HCT116 (cell line): ENCODE measurements at regions not wholly inside any gene's neighbourhood (a gene's known extent, or its start where the extent isn't known, plus 50 kb on each side); places are given as distances from the start of the nearest gene placed in this dataset.

Source experiments
- ATAC-seq: fragments of 200-7000 bp; cut with Tn5 transposase; 2 replicates; pipeline ENCODE4 v1.9.1; 2020; ENCODE audit warnings: mild to moderate bottlenecking, moderate library complexity
- BruUV-seq: library from RNA; stranded (reverse); fragments of 400-500 nt; replicated peaks from 2 replicates; lab custom pipeline; 2021; lab: Mats Ljungman, UMichigan
- CTCF ChIA-PET: fragments of 300-600 bp; sonication (Branson Sonifier 250); formaldehyde crosslinking; loops from one replicate; lab custom pipeline; 2021; ENCODE audit warnings: antibody characterized with exemption; lab: Charles Lee
- POLR2A ChIA-PET: fragments of 300-600, 350-600 bp; sonication (Branson Sonifier 250); formaldehyde crosslinking; loops from one replicate; lab custom pipeline; 2021; ENCODE audit warnings: antibody characterized with exemption; lab: Charles Lee
- RAD21 ChIA-PET, 2 experiments: fragments of 300-600 bp; sonication (Branson Sonifier 250); formaldehyde crosslinking; loops; one replicate each; lab custom pipeline; 2023; ENCODE audit warnings: low total read pairs in 2 of 2; ENCODE audit not compliant: uncharacterized antibody in 2 of 2, unreplicated experiment in 2 of 2, low non-redundant PET in 1 of 2; lab: Charles Lee
- DNase-seq: peaks from one replicate; pipeline ENCODE4 v3.0.0-alpha.2; 2010; ENCODE audit warnings: low read depth, low spot score
- H2AFZ ChIP-seq: fragments of 200-600 bp; shearing (Covaris generic), sonication (generic); 2 replicates; pipeline ENCODE4 v1.6.1; 2017; ENCODE audit warnings: low read depth, mixed run types, mixed read lengths, antibody characterized with exemption, low read length; ENCODE audit not compliant: poor library complexity, severe bottlenecking
- H3K27ac ChIP-seq: 2 replicates; pipeline ENCODE4 v1.5.1; 2012; ENCODE audit warnings: low read depth, low read length
- H3K27me3 ChIP-seq: fragments of 200-600 bp; sonication (generic); 2 replicates; pipeline ENCODE4 v1.6.1; 2016; ENCODE audit warnings: mixed run types, low read length, mixed read lengths; ENCODE audit not compliant: insufficient read depth
- H3K36me3 ChIP-seq, 2 experiments: fragments of 200-500 bp in 1 of 2; fragments of 200-600 bp in 1 of 2; sonication (Bioruptor generic) in 1 of 2; sonication (generic) in 1 of 2; 2 replicates each; pipeline versions ENCODE4 v1.5.1 to v1.6.1; 2014 to 2016; ENCODE audit warnings: low read length in 2 of 2, inconsistent platforms in 1 of 2, mixed read lengths in 1 of 2, mixed run types in 1 of 2; ENCODE audit not compliant: insufficient read depth in 2 of 2, control insufficient read depth in 1 of 2
- H3K4me1 ChIP-seq, 2 experiments: fragments of 200-600 bp in 1 of 2; sonication (generic) in 1 of 2; 2 replicates each; pipeline versions ENCODE4 v1.5.1 to v1.6.1; 2012 to 2017; ENCODE audit warnings: low read length in 2 of 2, inconsistent platforms in 1 of 2, mild to moderate bottlenecking in 1 of 2, mixed read lengths in 1 of 2, mixed run types in 1 of 2, moderate library complexity in 1 of 2; ENCODE audit not compliant: insufficient read depth in 2 of 2, control insufficient read depth in 1 of 2
- H3K4me2 ChIP-seq: fragments of 200-600 bp; sonication (generic); 2 replicates; pipeline ENCODE4 v1.6.1; 2017; ENCODE audit warnings: mixed run types, low read length, mixed read lengths
- H3K4me3 ChIP-seq, 2 experiments: fragments of 200-600 bp in 1 of 2; sonication (generic) in 1 of 2; replicated peaks in 1 of 2; 2 replicates each; pipeline ENCODE4 v1.5.1; 2011 to 2016; ENCODE audit warnings: low read length in 2 of 2, control low read depth in 1 of 2, low read depth in 1 of 2, mild to moderate bottlenecking in 1 of 2, mixed read lengths in 1 of 2, mixed run types in 1 of 2
- H3K79me2 ChIP-seq: fragments of 200-600 bp; sonication (generic); 2 replicates; pipeline ENCODE4 v1.6.1; 2017; ENCODE audit warnings: mild to moderate bottlenecking, mixed run types, low read length, moderate library complexity, mixed read lengths; ENCODE audit not compliant: insufficient read depth
- H3K9ac ChIP-seq: fragments of 200-600 bp; sonication (generic); 2 replicates; pipeline ENCODE4 v1.6.1; 2016; ENCODE audit warnings: low read length, mixed read lengths
- H3K9me2 ChIP-seq: fragments of 200-600 bp; sonication (generic), shearing (Covaris generic); 2 replicates; pipeline ENCODE4 v1.6.1; 2017; ENCODE audit warnings: mixed run types, mild to moderate bottlenecking, moderate library complexity; ENCODE audit not compliant: insufficient read depth
- H3K9me3 ChIP-seq, 2 experiments: fragments of 200-500 bp in 1 of 2; fragments of 200-600 bp in 1 of 2; sonication (Bioruptor generic) in 1 of 2; sonication (generic) in 1 of 2; 2 replicates each; pipeline ENCODE4 v1.6.1; 2014 to 2017; ENCODE audit warnings: low read length in 2 of 2, mixed read lengths in 2 of 2, inconsistent platforms in 1 of 2, low read depth in 1 of 2, mild to moderate bottlenecking in 1 of 2, mixed run types in 1 of 2, moderate library complexity in 1 of 2; ENCODE audit not compliant: control insufficient read depth in 1 of 2, insufficient read depth in 1 of 2
- H4K20me1 ChIP-seq: fragments of 200-600 bp; sonication (generic), shearing (Covaris generic); 2 replicates; pipeline ENCODE4 v1.6.1; 2017; ENCODE audit warnings: mixed run types, mild to moderate bottlenecking, moderate library complexity; ENCODE audit not compliant: insufficient read depth
- CEBPB ChIP-seq: IDR thresholded peaks from 2 replicates; pipeline ENCODE4 v1.6.1; 2012; ENCODE audit warnings: low read depth
- ELF1 ChIP-seq: IDR thresholded peaks from 2 replicates; pipeline ENCODE4 v1.6.1; 2012; ENCODE audit warnings: low read depth, borderline replicate concordance
- EZH2phosphoT487 ChIP-seq: fragments of 200-600 bp; IDR thresholded peaks from 2 replicates; pipeline ENCODE4 v1.6.1; 2018; ENCODE audit warnings: antibody characterized with exemption, borderline replicate concordance
- FOSL1 ChIP-seq: IDR thresholded peaks from 2 replicates; pipeline ENCODE4 v1.6.1; 2012; ENCODE audit warnings: low read depth
- JUND ChIP-seq: IDR thresholded peaks from 2 replicates; pipeline ENCODE4 v1.6.1; 2012
- POLR2A ChIP-seq: IDR thresholded peaks from 2 replicates; pipeline ENCODE4 v1.7.0; 2011; ENCODE audit warnings: borderline replicate concordance; ENCODE audit not compliant: insufficient read depth, insufficient read length; ENCODE audit errors: extremely low read depth
- SIN3A ChIP-seq: IDR thresholded peaks from 2 replicates; pipeline ENCODE4 v1.6.1; 2012; ENCODE audit warnings: low read depth
- SP1 ChIP-seq: IDR thresholded peaks from 2 replicates; pipeline ENCODE4 v1.6.1; 2012; ENCODE audit warnings: low read depth
- TCF7L2 ChIP-seq: IDR thresholded peaks from 2 replicates; pipeline ENCODE4 v1.7.0; 2011; ENCODE audit warnings: borderline replicate concordance, inconsistent platforms; ENCODE audit not compliant: insufficient read depth, insufficient read length; ENCODE audit errors: extremely low read depth
- YY1 ChIP-seq: IDR thresholded peaks from 2 replicates; pipeline ENCODE4 v1.6.1; 2011; ENCODE audit warnings: low read length, low read depth, moderate library complexity, mild to moderate bottlenecking; ENCODE audit not compliant: insufficient replicate concordance; ENCODE audit errors: extremely low read depth
- ZFX ChIP-seq: fragments of 450-650 bp; IDR thresholded peaks from 2 replicates; pipeline ENCODE4 v1.6.1; 2017
- ZNF274 ChIP-seq: fragments of 200-500 bp; sonication (Bioruptor generic); IDR thresholded peaks from 2 replicates; pipeline ENCODE4 v1.6.1; 2014; ENCODE audit warnings: mild to moderate bottlenecking, low read depth, low read length, inconsistent platforms
- intact Hi-C: fragments of 100-400 bp; cut with micrococcal nuclease; formaldehyde crosslinking; loops from 2 replicates; pipeline ENCODE4 v1.10.0; 2022
- TF ChIP-seq, protein P1 (sequence below): IDR thresholded peaks from 2 replicates; pipeline ENCODE4 v1.6.1; 2012
- TF ChIP-seq, protein P2 (sequence below): IDR thresholded peaks from 2 replicates; pipeline ENCODE4 v1.6.1; 2011; ENCODE audit warnings: mild to moderate bottlenecking, low read length, moderate library complexity; ENCODE audit not compliant: insufficient replicate concordance; ENCODE audit errors: extremely low read depth

DNA sequence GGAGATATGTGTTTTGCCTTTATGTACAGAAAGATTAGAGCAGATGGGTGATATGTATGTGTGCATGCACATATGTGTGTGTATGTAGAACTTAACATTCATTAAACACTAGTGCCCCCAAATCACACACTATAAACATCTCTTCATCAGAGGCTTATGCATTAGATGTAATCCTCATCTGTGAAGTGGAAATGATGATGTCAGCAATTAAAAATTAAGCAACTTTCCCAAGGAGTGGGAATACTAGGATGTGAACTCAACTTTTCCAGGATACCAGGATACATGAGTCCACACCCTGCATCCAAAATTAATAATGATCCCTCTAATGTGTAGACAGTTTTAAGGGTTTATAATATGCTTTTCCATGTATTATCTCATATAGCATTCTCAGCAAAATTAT lies 127.7 kb upstream of the ADAMTS18 start:
- Histone ChIP-seq H3K27ac (no peak overlapping the region), H2AFZ (no peak overlapping the region), H3K79me2 (no peaks in the 10 kb centered on the region), H3K36me3 (no peaks in the 10 kb centered on the region), H3K4me2 (no peak overlapping the region), H3K9me3 (no peaks in the 10 kb centered on the region), H3K9ac (no peak overlapping the region), H3K9me2 (no peaks in the 10 kb centered on the region), H4K20me1 (no peaks in the 10 kb centered on the region), H3K4me3 (no peak overlapping the region), H3K27me3 (peaks cover 29% of the 10 kb centered on the region; the same call in 1 of the 2 replicates), H3K4me1 (no peaks in the 10 kb centered on the region; a peak in 1 of 4 replicates)
- no peak for DNase-seq
- POLR2A ChIA-PET = no interaction called here
- RAD21 ChIA-PET = no interaction called here
- CTCF ChIA-PET = no interaction called here
- ATAC-seq = no peak
- intact Hi-C loops = no loop called here
- no peak for TF ChIP-seq SIN3A
- TF ChIP-seq FOSL1 = no peak
- TF ChIP-seq TCF7L2 = no peak
- no peak for TF ChIP-seq POLR2A
- no TSS peak for BruUV-seq

DNA sequence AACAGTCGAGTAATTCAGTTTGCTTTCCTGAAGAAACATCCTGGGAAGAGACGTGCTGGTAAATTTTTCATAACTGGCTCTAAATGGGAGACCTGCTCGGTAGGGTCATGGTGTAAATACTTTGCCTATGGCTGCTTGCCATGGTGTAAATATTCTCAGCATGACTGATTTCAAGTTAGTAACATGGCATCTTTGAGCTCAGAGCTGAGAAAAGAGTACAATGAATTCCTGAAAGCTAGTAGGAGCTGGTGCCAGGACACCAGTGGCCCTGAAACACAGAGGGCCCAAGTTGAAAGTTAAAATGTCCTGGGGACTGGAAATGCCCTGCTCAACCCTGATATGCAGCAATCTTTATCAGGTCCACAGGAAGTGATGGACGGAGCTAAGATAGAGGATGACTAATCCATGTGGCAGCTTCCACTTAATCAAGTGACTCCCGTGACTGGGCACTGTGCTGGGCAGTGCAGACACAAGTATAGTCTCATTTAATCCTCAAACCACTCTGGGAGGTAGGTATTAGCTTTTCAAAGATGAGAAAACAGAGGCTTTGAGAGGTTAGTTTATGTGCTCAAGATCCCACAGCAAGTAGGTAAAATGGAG lies 130.1 kb upstream of the ADAMTS18 start:
- Histone ChIP-seq H3K27me3 (peaks cover 48% of the 10 kb centered on the region), H3K9ac (no peak overlapping the region), H3K79me2 (no peaks in the 10 kb centered on the region), H2AFZ (no peak overlapping the region), H3K4me3 (no peak overlapping the region), H3K36me3 (no peaks in the 10 kb centered on the region), H3K4me2 (no peak overlapping the region), H3K4me1 (no peaks in the 10 kb centered on the region; a peak in 1 of 4 replicates), H3K9me2 (no peaks in the 10 kb centered on the region), H4K20me1 (no peaks in the 10 kb centered on the region), H3K27ac (no peak overlapping the region), H3K9me3 (no peaks in the 10 kb centered on the region)
- no peak for TF ChIP-seq JUND
- no peak for TF ChIP-seq ZFX
- no peak for TF ChIP-seq SP1
- no peak for TF ChIP-seq YY1
- TF ChIP-seq, protein P1, sequence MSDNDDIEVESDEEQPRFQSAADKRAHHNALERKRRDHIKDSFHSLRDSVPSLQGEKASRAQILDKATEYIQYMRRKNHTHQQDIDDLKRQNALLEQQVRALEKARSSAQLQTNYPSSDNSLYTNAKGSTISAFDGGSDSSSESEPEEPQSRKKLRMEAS = no peak
- TF ChIP-seq CEBPB = no peak
- no peak for TF ChIP-seq FOSL1
- TF ChIP-seq ZNF274 = no peak
- no peak for TF ChIP-seq EZH2phosphoT487
- no peak for TF ChIP-seq ELF1
- TF ChIP-seq, protein P2, sequence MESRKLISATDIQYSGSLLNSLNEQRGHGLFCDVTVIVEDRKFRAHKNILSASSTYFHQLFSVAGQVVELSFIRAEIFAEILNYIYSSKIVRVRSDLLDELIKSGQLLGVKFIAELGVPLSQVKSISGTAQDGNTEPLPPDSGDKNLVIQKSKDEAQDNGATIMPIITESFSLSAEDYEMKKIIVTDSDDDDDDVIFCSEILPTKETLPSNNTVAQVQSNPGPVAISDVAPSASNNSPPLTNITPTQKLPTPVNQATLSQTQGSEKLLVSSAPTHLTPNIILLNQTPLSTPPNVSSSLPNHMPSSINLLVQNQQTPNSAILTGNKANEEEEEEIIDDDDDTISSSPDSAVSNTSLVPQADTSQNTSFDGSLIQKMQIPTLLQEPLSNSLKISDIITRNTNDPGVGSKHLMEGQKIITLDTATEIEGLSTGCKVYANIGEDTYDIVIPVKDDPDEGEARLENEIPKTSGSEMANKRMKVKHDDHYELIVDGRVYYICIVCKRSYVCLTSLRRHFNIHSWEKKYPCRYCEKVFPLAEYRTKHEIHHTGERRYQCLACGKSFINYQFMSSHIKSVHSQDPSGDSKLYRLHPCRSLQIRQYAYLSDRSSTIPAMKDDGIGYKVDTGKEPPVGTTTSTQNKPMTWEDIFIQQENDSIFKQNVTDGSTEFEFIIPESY = no peak
- RAD21 ChIA-PET = no interaction called here
- no peak; the same call in 1 of the 2 replicates for ATAC-seq
- intact Hi-C loops = no loop called here
- CTCF ChIA-PET = no interaction called here
- no TSS peak for BruUV-seq
- POLR2A ChIA-PET = no interaction called here
- no peak for DNase-seq
